ENCODE measurements at regions not wholly inside any gene's neighbourhood (a gene's known extent, or its start where the extent isn't known, plus 50 kb on each side); places are given as distances from the start of the nearest gene placed in this dataset.

DNA sequence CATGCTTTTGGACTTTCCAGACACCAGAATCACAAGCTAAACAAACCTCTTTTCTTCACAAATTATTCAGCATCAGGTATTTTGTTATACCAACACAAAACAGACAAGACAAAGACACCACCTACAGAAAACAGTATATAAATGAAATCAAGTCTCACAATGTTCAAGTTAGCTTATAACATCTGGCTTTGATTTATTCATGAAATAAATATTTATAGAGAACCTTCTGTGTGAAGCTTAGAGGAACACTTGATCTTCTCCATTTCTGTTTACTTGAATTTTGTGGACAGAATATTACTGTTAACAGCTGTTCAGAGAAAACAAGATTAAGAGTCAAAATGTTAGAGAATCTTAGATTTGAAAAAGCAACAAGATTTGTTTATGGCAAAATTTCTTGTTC lies 137.4 kb upstream of the PRR16 start:
- Mint-ChIP-seq H3K4me3 (ENCODE audit: low read depth) (no peak overlapping the region), H3K27ac (no peak overlapping the region), H3K36me3 (ENCODE audit: insufficient read depth) (no peaks in the 10 kb centered on the region), H3K27me3 (no peaks in the 10 kb centered on the region), H3K4me1 (ENCODE audit: low read depth) (no peaks in the 10 kb centered on the region), H3K9me3 (ENCODE audit: low read depth) (peaks cover 14% of the 10 kb centered on the region)
- DNase-seq (ENCODE audit: low spot score, unreplicated experiment), result no peak
- TF ChIP-seq, protein P1, sequence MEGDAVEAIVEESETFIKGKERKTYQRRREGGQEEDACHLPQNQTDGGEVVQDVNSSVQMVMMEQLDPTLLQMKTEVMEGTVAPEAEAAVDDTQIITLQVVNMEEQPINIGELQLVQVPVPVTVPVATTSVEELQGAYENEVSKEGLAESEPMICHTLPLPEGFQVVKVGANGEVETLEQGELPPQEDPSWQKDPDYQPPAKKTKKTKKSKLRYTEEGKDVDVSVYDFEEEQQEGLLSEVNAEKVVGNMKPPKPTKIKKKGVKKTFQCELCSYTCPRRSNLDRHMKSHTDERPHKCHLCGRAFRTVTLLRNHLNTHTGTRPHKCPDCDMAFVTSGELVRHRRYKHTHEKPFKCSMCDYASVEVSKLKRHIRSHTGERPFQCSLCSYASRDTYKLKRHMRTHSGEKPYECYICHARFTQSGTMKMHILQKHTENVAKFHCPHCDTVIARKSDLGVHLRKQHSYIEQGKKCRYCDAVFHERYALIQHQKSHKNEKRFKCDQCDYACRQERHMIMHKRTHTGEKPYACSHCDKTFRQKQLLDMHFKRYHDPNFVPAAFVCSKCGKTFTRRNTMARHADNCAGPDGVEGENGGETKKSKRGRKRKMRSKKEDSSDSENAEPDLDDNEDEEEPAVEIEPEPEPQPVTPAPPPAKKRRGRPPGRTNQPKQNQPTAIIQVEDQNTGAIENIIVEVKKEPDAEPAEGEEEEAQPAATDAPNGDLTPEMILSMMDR (IDR thresholded peaks at IDR 0.05; ENCODE audit: unreplicated experiment), result no peak

DNA sequence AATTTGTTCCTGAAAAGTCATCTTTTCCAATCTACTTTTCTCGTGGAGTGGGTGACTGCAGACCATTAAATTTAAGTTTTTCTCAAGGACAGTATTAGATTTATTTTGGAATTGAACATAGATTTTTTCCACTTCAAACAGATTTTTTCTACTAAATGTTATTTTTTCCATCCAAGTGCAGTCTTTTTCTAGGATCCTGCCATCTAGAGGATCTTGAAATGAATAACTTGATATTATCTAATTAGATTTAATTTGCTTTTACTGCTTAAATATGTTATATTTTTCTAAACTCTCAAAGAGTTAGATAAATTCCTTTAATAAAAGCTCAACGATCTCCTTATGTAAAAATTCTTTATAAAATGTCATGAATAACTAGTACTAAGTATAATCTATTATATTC lies 136.9 kb upstream of the PRR16 start:
- Mint-ChIP-seq H3K27me3 (no peaks in the 10 kb centered on the region), H3K9me3 (ENCODE audit: low read depth) (peaks cover 14% of the 10 kb centered on the region), H3K36me3 (ENCODE audit: insufficient read depth) (no peaks in the 10 kb centered on the region), H3K27ac (no peak overlapping the region), H3K4me3 (ENCODE audit: low read depth) (no peak overlapping the region), H3K4me1 (ENCODE audit: low read depth) (no peaks in the 10 kb centered on the region)
- TF ChIP-seq, protein P1 (IDR thresholded peaks at IDR 0.05; ENCODE audit: unreplicated experiment), result no peak
- DNase-seq (ENCODE audit: low spot score, unreplicated experiment), result no peak

DNA sequence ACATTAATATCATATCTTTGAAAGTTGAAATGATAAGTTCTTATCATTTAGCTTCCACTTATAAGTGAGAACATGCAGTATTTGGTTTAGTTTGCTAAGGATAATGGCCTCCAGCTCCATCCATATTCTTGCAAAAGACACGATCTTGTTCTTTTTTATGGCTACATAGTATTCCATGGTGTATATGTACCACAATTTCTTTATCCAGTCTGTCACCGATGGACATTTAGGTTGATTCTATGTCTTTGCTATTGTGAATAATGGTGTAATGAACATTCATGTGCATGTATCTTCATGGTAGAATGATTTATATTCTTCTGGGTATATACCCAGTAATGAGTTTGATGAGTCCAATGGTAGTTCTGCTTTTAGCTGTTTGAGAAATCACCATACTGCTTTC lies 135.0 kb upstream of the PRR16 start:
- no peak for DNase-seq (ENCODE audit: low spot score, unreplicated experiment)
- Mint-ChIP-seq H3K4me1 (ENCODE audit: low read depth) (no peaks in the 10 kb centered on the region), H3K9me3 (ENCODE audit: low read depth) (peaks cover 14% of the 10 kb centered on the region), H3K4me3 (ENCODE audit: low read depth) (no peak overlapping the region), H3K27me3 (no peaks in the 10 kb centered on the region), H3K27ac (no peak overlapping the region), H3K36me3 (ENCODE audit: insufficient read depth) (no peaks in the 10 kb centered on the region)
- TF ChIP-seq, protein P1 (IDR thresholded peaks at IDR 0.05; ENCODE audit: unreplicated experiment), result no peak

DNA sequence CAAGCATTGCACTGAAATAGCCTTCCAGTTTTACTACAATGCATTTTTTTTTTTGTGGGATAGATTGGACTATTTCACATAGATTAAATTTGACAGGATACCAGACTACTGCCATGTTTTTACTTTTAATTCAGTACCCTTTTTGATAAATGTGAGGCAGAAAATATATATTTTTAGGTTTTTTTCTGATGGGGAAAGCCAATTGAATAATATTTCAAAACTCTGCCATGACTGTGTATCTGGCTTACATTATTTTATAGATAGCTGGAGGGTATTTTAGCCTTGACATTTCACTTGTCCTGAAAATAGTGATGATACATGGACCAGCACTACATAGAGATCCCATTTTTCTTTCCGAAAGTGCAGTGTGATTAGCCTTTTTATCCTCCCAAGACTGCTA lies 133.5 kb upstream of the PRR16 start:
- Mint-ChIP-seq H3K9me3 (ENCODE audit: low read depth) (peaks cover 10% of the 10 kb centered on the region), H3K36me3 (ENCODE audit: insufficient read depth) (no peaks in the 10 kb centered on the region), H3K27me3 (no peaks in the 10 kb centered on the region), H3K4me1 (ENCODE audit: low read depth) (no peaks in the 10 kb centered on the region), H3K27ac (no peak overlapping the region), H3K4me3 (ENCODE audit: low read depth) (no peak overlapping the region)
- DNase-seq (ENCODE audit: low spot score, unreplicated experiment), result no peak
- TF ChIP-seq, protein P1 (IDR thresholded peaks at IDR 0.05; ENCODE audit: unreplicated experiment), result no peak

DNA sequence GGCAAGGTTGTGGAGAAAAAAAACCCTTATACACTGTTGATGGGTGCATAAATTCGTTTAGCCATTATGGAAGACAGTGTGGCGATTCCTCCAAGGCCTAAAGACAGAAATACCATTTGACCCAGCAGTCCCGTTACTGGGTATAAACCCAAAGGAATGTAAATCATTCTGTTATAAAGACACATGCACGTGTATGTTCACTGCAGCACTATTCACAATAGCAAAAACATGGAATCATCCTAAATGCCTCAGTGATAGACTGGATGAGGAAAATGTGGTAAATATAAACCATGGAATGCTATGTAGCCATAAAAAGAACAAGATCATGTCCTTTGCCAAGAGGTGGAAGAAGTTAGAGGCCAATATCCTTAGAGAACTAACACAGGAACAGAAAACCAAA lies 119.9 kb upstream of the PRR16 start:
- Mint-ChIP-seq H3K36me3 (ENCODE audit: insufficient read depth) (no peaks in the 10 kb centered on the region), H3K9me3 (ENCODE audit: low read depth) (peaks cover 4% of the 10 kb centered on the region), H3K27ac (no peak overlapping the region), H3K27me3 (no peaks in the 10 kb centered on the region), H3K4me1 (ENCODE audit: low read depth) (no peaks in the 10 kb centered on the region), H3K4me3 (ENCODE audit: low read depth) (no peak overlapping the region)
- TF ChIP-seq, protein P1 (IDR thresholded peaks at IDR 0.05; ENCODE audit: unreplicated experiment), result no peak
- no peak for DNase-seq (ENCODE audit: low spot score, unreplicated experiment)

All from progenitor cell of endocrine pancreas (in vitro differentiated cells).